ENCODE measurements at regions not wholly inside any gene's neighbourhood (a gene's known extent, or its start where the extent isn't known, plus 50 kb on each side); places are given as distances from the start of the nearest gene placed in this dataset.

DNA sequence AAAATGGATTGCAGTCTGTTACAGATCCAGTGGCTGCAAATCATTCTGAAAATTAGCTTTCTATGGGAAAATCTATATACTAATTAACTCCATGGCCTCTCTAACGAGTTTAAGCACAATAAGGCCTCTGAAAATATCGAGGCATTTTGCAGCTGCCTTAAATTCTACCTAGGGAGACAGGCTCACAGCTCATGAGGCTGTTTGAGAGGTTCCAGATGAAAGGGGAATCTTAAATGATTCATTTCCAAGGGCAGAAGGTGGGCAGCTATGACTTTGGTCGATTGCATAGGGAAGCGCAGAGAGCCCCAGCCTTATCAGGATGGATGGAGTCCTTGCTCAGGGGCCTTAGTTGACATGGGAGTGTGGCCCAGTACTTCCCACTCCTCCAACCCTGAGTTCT is 216.8 kb upstream of the POU3F1 start:
- no peaks in the 10 kb centered on the region for H3K27me3 ChIP-seq (ENCODE audit: low read depth, low read length)
- H3K9me3 ChIP-seq (ENCODE audit: control insufficient read depth in 1 of 2, low read length in 2 of 2): peaks cover 6 to 10% of the 10 kb centered on the region in 2 donors
- no peaks in the 10 kb centered on the region for H3K36me3 ChIP-seq (ENCODE audit: control insufficient read depth in 1 of 2, insufficient read depth in 2 of 2, low read length in 2 of 2)
- H3K27ac ChIP-seq (ENCODE audit: low read length): no peak overlapping the region
- no peak overlapping the region for H3K4me3 ChIP-seq (ENCODE audit: low read depth in 1 of 2, low read length in 2 of 2)
- no peaks in the 10 kb centered on the region for H3K4me1 ChIP-seq (ENCODE audit: control insufficient read depth in 1 of 2, insufficient read depth in 2 of 2, low read length in 2 of 2)

DNA sequence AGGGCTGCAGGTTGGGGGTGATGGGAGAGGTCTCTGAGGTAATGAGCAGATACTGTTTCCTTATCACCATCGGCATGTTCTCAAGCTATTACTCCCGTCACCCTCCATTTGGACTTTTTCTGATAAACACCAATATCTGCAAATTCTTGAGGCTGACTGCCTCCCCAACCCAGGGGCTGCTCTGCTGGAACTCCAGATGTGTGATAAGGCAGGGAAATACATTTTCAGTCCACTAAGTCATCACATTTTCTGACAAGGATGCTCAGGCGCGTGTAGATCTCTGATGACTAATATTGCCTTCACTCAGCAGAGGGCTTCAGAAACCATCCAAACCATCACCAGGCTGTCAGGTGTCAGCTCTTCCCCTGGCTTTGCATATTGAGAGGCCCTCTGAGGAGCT is 215.0 kb upstream of the POU3F1 start:
- no peaks in the 10 kb centered on the region for H3K4me1 ChIP-seq (ENCODE audit: control insufficient read depth in 1 of 2, insufficient read depth in 2 of 2, low read length in 2 of 2)
- H3K27ac ChIP-seq (ENCODE audit: low read length): no peak overlapping the region
- H3K4me3 ChIP-seq (ENCODE audit: low read depth in 1 of 2, low read length in 2 of 2): no peak overlapping the region
- no peaks in the 10 kb centered on the region for H3K36me3 ChIP-seq (ENCODE audit: control insufficient read depth in 1 of 2, insufficient read depth in 2 of 2, low read length in 2 of 2)
- H3K9me3 ChIP-seq (ENCODE audit: control insufficient read depth in 1 of 2, low read length in 2 of 2): peaks cover 6 to 10% of the 10 kb centered on the region in 2 donors
- H3K27me3 ChIP-seq (ENCODE audit: low read depth, low read length): no peaks in the 10 kb centered on the region

DNA sequence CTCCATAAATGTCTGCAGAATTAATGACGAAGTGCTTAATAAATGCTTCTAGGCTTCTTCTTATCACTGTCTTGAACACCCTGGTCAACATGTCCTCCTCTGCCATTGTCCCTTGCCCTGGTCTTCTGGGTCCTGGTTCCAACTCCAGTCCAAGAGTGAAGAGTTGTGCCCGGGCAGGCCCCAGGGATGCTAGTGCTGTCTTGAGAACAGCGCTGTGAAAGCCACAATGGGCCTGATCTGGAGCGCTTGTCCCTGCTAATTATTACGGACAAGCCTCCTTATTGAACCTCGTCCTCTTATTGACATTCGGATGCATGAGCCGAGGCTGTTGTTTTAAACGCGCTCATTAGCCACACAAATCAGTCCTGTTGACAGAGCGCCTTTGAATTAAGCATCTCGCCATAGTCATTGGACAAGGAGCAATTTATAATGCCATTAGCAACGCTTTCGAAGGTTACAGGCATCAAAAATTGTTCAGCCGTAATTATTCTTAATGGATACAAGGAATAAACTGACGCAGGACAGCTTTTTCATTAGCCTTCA is 211.6 kb upstream of the POU3F1 start:
- Histone ChIP-seq H3K27me3 (ENCODE audit: low read depth, low read length) (no peaks in the 10 kb centered on the region), H3K9me3 (ENCODE audit: control insufficient read depth in 1 of 2, low read length in 2 of 2) (peaks cover 6 to 10% of the 10 kb centered on the region in 2 donors), H3K4me1 (ENCODE audit: control insufficient read depth in 1 of 2, insufficient read depth in 2 of 2, low read length in 2 of 2) (no peaks in the 10 kb centered on the region), H3K27ac (ENCODE audit: low read length) (no peak overlapping the region), H3K36me3 (ENCODE audit: control insufficient read depth in 1 of 2, insufficient read depth in 2 of 2, low read length in 2 of 2) (no peaks in the 10 kb centered on the region), H3K4me3 (ENCODE audit: low read depth in 1 of 2, low read length in 2 of 2) (no peak overlapping the region)

DNA sequence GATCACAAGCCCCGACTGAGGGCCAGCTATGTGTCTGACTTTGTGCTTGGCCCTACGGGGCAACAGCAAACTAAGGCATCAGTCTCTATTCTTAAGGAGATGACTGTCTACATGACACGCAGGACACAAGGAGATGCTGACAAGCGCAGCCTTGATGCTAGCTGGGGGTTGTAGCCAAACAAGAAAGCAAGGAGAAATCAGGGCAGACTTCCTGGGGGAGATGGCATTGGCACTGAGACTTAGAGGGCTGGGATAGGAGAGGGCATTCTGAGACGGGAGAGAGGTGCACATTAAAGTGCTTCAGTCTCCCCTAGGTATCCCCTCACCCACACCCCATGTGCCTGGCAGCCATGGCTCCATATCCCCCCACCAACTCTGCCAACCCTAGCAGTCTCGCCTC is 210.8 kb upstream of the POU3F1 start:
- no peaks in the 10 kb centered on the region for H3K27me3 ChIP-seq (ENCODE audit: low read depth, low read length)
- no peaks in the 10 kb centered on the region for H3K36me3 ChIP-seq (ENCODE audit: control insufficient read depth in 1 of 2, insufficient read depth in 2 of 2, low read length in 2 of 2)
- H3K9me3 ChIP-seq (ENCODE audit: control insufficient read depth in 1 of 2, low read length in 2 of 2): peaks cover 6 to 10% of the 10 kb centered on the region in 2 donors
- no peak overlapping the region for H3K4me3 ChIP-seq (ENCODE audit: low read depth in 1 of 2, low read length in 2 of 2)
- H3K27ac ChIP-seq (ENCODE audit: low read length): no peak overlapping the region
- H3K4me1 ChIP-seq (ENCODE audit: control insufficient read depth in 1 of 2, insufficient read depth in 2 of 2, low read length in 2 of 2): no peaks in the 10 kb centered on the region

DNA sequence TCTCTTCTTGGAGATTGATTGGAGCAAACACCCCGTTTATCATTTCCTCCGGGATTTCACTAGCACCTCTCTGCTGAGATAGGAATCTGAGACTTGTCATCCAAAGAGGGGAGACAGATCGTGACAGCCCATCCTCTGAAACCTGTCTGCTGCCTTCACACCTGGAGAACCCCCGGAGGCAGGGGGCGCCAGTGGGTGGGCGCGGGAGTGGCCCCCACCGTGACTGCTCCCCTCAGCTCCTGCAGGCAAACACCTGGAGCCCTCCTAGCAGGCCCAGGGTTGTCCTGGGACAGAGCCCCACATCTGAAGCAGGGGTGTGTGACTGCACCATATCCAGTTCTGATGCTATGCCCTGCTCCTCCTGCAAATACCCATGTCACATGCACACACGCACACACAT is 209.5 kb upstream of the POU3F1 start:
- Histone ChIP-seq H3K27ac (ENCODE audit: low read length) (no peak overlapping the region), H3K4me1 (ENCODE audit: control insufficient read depth in 1 of 2, insufficient read depth in 2 of 2, low read length in 2 of 2) (no peaks in the 10 kb centered on the region), H3K27me3 (ENCODE audit: low read depth, low read length) (no peaks in the 10 kb centered on the region), H3K4me3 (ENCODE audit: low read depth in 1 of 2, low read length in 2 of 2) (no peak overlapping the region), H3K9me3 (ENCODE audit: control insufficient read depth in 1 of 2, low read length in 2 of 2) (peaks cover 6 to 10% of the 10 kb centered on the region in 2 donors), H3K36me3 (ENCODE audit: control insufficient read depth in 1 of 2, insufficient read depth in 2 of 2, low read length in 2 of 2) (no peaks in the 10 kb centered on the region)

DNA sequence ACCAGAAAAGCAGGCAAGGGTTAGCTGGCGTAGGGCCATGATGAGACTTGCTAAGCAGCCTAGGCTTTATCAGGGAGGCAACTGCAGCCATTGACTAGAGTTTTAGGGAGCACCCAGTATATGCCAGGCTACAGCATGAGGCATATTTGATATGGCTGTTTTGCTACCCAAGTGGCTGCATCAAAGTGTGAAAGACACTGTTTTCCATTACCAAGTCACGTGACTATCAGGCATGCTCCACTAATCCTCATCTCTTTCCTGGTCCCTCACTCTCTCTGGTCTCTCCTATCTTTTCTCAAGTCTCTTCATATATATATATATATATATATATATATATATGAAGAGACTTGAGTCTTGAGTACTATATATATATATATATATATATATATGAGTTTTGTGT is 206.7 kb upstream of the POU3F1 start:
- no peaks in the 10 kb centered on the region for H3K36me3 ChIP-seq (ENCODE audit: control insufficient read depth in 1 of 2, insufficient read depth in 2 of 2, low read length in 2 of 2)

DNA sequence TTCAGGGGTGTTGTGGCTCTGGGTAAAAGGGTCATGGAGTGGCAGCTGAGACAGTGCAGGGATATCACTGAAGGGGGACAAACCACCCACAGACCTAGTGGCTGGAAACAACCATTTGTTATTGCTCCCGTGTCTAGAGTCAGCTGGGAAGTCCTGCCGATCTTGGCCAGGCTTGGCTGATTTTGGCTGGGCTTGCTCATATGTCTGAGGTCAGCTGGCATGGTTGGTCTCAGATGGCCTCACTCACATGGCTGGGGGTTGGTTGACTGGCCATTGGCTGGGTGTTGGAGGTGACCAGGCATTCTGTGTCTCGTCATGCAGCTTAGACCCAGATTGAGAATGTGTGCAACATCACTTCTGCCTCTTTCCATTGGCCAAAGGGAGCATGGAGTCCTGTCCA is 203.8 kb upstream of the POU3F1 start:
- Histone ChIP-seq H3K9me3 (ENCODE audit: control insufficient read depth in 1 of 2, low read length in 2 of 2) (no peaks in the 10 kb centered on the region), H3K27me3 (ENCODE audit: low read depth, low read length) (peaks cover 4% of the 10 kb centered on the region)

More for the DNA sequence above, 206.7 kb upstream of the POU3F1 start:
- Histone ChIP-seq H3K4me3 (ENCODE audit: low read depth in 1 of 2, low read length in 2 of 2) (no peak overlapping the region), H3K4me1 (ENCODE audit: control insufficient read depth in 1 of 2, insufficient read depth in 2 of 2, low read length in 2 of 2) (no peaks in the 10 kb centered on the region), H3K9me3 (ENCODE audit: control insufficient read depth in 1 of 2, low read length in 2 of 2) (no peaks in the 10 kb centered on the region), H3K27me3 (ENCODE audit: low read depth, low read length) (peaks cover 4% of the 10 kb centered on the region), H3K27ac (ENCODE audit: low read length) (no peak overlapping the region)

DNA sequence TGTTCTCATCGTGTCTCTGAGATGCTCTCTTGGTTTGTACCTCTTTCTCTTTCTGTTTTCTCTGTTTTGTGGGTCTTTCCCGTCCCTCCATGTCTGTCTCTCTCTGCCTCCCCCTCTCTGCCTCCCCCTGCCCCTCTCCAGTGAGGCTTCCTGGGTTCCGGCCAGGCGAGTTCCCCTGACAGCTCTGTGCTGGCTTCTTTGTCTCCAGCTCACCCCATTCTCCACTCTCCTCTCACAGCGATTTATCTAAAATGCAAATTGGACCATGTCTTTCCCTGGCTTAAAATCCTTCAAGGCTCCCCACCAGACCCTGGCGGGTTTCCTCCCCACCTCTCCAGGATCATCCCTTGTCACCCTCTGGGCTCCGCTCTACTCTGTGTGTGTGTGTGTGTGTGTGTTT is 202.4 kb upstream of the POU3F1 start:
- Histone ChIP-seq H3K27ac (ENCODE audit: low read length) (no peak overlapping the region), H3K9me3 (ENCODE audit: control insufficient read depth in 1 of 2, low read length in 2 of 2) (no peaks in the 10 kb centered on the region), H3K36me3 (ENCODE audit: control insufficient read depth in 1 of 2, insufficient read depth in 2 of 2, low read length in 2 of 2) (no peaks in the 10 kb centered on the region), H3K27me3 (ENCODE audit: low read depth, low read length) (peaks cover 4% of the 10 kb centered on the region), H3K4me1 (ENCODE audit: control insufficient read depth in 1 of 2, insufficient read depth in 2 of 2, low read length in 2 of 2) (no peaks in the 10 kb centered on the region), H3K4me3 (ENCODE audit: low read depth in 1 of 2, low read length in 2 of 2) (no peak overlapping the region)

More for the DNA sequence above, 203.8 kb upstream of the POU3F1 start:
- Histone ChIP-seq H3K4me3 (ENCODE audit: low read depth in 1 of 2, low read length in 2 of 2) (no peak overlapping the region), H3K4me1 (ENCODE audit: control insufficient read depth in 1 of 2, insufficient read depth in 2 of 2, low read length in 2 of 2) (no peaks in the 10 kb centered on the region), H3K27ac (ENCODE audit: low read length) (no peak overlapping the region), H3K36me3 (ENCODE audit: control insufficient read depth in 1 of 2, insufficient read depth in 2 of 2, low read length in 2 of 2) (no peaks in the 10 kb centered on the region)

DNA sequence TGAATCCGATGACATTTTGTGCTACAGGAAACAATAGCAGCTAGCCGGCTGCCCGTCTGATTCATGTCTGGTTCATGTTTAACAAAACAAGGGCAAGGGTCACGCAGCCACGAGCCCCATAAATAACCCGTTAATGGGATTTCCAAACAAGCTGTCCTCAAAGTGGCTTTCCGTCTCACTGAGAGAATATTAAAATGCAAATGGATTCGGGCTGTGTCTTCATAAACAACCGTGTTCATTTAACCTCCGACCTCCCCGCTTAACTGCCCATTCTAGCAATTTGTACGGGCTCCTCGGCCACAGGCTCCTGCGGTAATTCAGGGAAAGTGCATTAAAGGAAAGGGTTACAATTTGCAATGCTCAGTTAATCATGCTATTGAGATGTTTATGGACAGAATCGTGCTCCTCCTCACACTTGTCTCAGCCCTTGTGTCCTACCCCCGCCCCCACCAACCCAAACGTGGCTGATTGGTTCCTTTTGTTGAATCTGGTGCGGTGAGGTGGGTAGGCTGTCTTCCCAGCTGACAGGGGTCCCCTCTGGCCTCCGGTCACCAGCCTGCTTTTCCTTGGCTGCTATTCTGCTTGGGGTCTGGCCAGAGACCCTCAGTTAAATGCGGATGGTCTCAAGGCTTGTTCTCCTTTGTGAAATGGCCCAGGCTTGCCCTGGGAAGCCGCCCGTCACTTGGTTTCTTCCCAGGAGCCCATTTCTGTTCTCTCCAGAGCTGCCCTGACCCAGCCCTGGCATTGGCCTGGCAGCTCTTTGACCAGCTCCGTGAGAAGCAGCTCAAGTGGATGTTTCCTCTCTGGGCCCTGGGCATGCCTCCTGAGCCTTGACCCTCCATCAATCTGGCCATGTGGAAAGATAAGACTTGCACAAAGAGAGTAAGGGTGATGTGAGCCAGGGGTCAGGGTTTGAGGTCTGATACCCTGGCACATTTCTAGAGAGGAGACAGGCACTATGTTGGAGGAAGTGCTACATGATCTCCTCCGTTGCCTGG is 200.7 kb upstream of the POU3F1 start:
- Histone ChIP-seq H3K36me3 (ENCODE audit: control insufficient read depth in 1 of 2, insufficient read depth in 2 of 2, low read length in 2 of 2) (no peaks in the 10 kb centered on the region), H3K4me3 (ENCODE audit: low read depth in 1 of 2, low read length in 2 of 2) (no peak overlapping the region), H3K27me3 (ENCODE audit: low read depth, low read length) (peaks cover 4% of the 10 kb centered on the region), H3K9me3 (ENCODE audit: control insufficient read depth in 1 of 2, low read length in 2 of 2) (no peaks in the 10 kb centered on the region), H3K4me1 (ENCODE audit: control insufficient read depth in 1 of 2, insufficient read depth in 2 of 2, low read length in 2 of 2) (no peaks in the 10 kb centered on the region), H3K27ac (ENCODE audit: low read length) (no peak overlapping the region)

DNA sequence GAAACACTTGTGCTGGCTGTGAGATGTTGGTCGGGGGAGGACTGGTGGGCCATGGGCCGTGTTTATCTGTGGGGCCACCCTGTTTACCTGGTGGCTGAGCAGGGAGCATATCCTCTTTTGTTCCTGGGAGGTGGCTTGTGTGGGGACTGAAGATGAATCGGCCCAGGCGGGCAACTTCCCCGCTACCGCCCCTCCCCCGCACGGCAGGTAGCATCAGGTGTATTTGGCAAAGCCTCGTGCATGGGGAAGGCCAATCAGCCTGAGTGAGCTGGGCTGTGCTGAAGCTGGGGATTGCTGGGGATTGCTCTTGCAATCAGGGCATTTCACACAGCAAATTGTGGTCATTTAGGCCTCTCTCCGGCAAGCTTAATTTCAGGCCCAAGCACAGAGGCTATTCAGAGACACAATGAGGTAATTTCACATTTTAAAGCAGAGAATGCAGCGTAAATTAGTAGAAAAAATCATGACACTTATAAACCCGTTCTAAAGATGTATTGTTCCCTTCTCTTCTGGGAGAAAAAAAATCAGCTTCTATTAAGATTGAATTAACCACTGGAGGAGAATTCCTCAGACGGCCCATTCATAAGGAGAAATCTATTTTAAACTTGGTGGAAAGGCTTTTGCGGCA is 197.7 kb upstream of the POU3F1 start:
- H3K4me3 ChIP-seq (ENCODE audit: low read depth in 1 of 2, low read length in 2 of 2): no peak overlapping the region
- no peaks in the 10 kb centered on the region for H3K36me3 ChIP-seq (ENCODE audit: control insufficient read depth in 1 of 2, insufficient read depth in 2 of 2, low read length in 2 of 2)
- no peak overlapping the region for H3K27ac ChIP-seq (ENCODE audit: low read length)
- H3K9me3 ChIP-seq (ENCODE audit: control insufficient read depth in 1 of 2, low read length in 2 of 2): no peaks in the 10 kb centered on the region
- H3K27me3 ChIP-seq (ENCODE audit: low read depth, low read length): peaks cover 4% of the 10 kb centered on the region
- no peaks in the 10 kb centered on the region for H3K4me1 ChIP-seq (ENCODE audit: control insufficient read depth in 1 of 2, insufficient read depth in 2 of 2, low read length in 2 of 2)

DNA sequence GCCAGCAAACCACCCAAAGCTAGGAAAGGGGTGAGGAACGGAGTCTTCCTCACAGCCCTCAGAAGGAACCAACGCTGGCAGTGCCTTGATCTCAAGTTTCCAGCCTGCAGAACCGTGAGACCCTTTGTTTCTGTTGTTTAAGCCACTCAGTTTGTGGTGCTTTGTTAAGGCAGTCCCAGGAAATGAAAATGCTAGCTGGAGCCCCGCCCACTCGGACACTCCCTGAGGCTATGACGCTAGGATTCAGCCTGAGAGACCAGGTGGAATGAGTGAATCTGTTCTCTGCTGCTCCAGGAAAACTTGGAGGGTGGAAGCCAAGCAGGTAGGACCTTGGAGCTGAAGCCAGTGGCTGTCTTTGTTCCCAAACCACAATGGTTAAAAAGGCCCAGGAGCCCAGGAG is 196.5 kb upstream of the POU3F1 start:
- Histone ChIP-seq H3K9me3 (ENCODE audit: control insufficient read depth in 1 of 2, low read length in 2 of 2) (no peaks in the 10 kb centered on the region), H3K4me3 (ENCODE audit: low read depth in 1 of 2, low read length in 2 of 2) (no peak overlapping the region), H3K4me1 (ENCODE audit: control insufficient read depth in 1 of 2, insufficient read depth in 2 of 2, low read length in 2 of 2) (no peaks in the 10 kb centered on the region), H3K36me3 (ENCODE audit: control insufficient read depth in 1 of 2, insufficient read depth in 2 of 2, low read length in 2 of 2) (no peaks in the 10 kb centered on the region), H3K27ac (ENCODE audit: low read length) (no peak overlapping the region), H3K27me3 (ENCODE audit: low read depth, low read length) (no peaks in the 10 kb centered on the region)
